Keratinocyte (primary cell): ENCODE measurements at regions not wholly inside any gene's neighbourhood (a gene's known extent, or its start where the extent isn't known, plus 50 kb on each side); places are given as distances from the start of the nearest gene placed in this dataset.

Experiments used
- CTCF ChIP-seq, 3 experiments: IDR thresholded peaks in 1 of 3; conservative IDR thresholded peaks in 1 of 3; optimal IDR thresholded peaks in 1 of 3; 2 replicates in 2 of 3; 3 replicates in 1 of 3; pipeline versions ENCODE3 to v1.5.1; 2011; ENCODE audit warnings: low read length in 3 of 3, mild to moderate bottlenecking in 3 of 3, moderate library complexity in 2 of 3, control low read depth in 1 of 3, inconsistent platforms in 1 of 3; ENCODE audit not compliant: insufficient read depth in 2 of 3; ENCODE audit errors: extremely low read depth in 1 of 3
- EZH2 ChIP-seq: IDR thresholded peaks from one replicate; pipeline ENCODE4 v1.6.1; 2012; ENCODE audit warnings: inconsistent platforms, mild to moderate bottlenecking, low read length, moderate library complexity

GRCh38 chr6:71114544-71114943 is 157.7 kb upstream of the B3GAT2 start:
- TF ChIP-seq CTCF (optimal IDR thresholded peaks at IDR 0.05 in 1 of 3, IDR thresholded peaks at IDR 0.05 in 1 of 3, conservative IDR thresholded peaks at IDR 0.05 in 1 of 3; ENCODE audit: extremely low read depth in 1 of 3, insufficient read depth in 2 of 3, low read length in 3 of 3) = no peak
- TF ChIP-seq EZH2 = no peak
